Lung (tissue), 12 donors: ENCODE measurements at regions not wholly inside any gene's neighbourhood (a gene's known extent, or its start where the extent isn't known, plus 50 kb on each side); places are given as distances from the start of the nearest gene placed in this dataset. TPM values are rescaled to one million over a fixed set of nuclear protein-coding genes. Genes with fewer than 3 reads are reported as not detected.

Experiments
- ATAC-seq: fragments of 200-7000 bp; cut with Tn5 transposase; one replicate; pipeline ENCODE4 v1.9.1; 2020; ENCODE audit warnings: moderate number of reproducible peaks; ENCODE audit not compliant: insufficient read depth, low FRiP score
- DNase-seq, 3 donors: peaks; one replicate each; pipeline ENCODE4 v3.0.0-alpha.2; 2013 to 2017
- H3K27ac ChIP-seq, 2 donors: one replicate each; pipeline ENCODE4 v1.5.1; 2013; ENCODE audit warnings: mild to moderate bottlenecking in 2 of 2, moderate library complexity in 2 of 2, control low read depth in 1 of 2, inconsistent platforms in 1 of 2, low read depth in 1 of 2, low read length in 1 of 2
- H3K27me3 ChIP-seq, 3 donors: one replicate each; pipeline ENCODE4 v1.5.1; 2013; ENCODE audit warnings: low read length in 2 of 3; ENCODE audit not compliant: control insufficient read depth in 3 of 3, insufficient read depth in 3 of 3
- H3K36me3 ChIP-seq, 4 donors: one replicate each; pipeline ENCODE4 v1.5.1; 2013; ENCODE audit warnings: low read length in 4 of 4, mild to moderate bottlenecking in 1 of 4, moderate library complexity in 1 of 4; ENCODE audit not compliant: control insufficient read depth in 4 of 4, insufficient read depth in 4 of 4
- H3K4me1 ChIP-seq, 5 donors: one replicate each; pipeline ENCODE4 v1.5.1; 2013; ENCODE audit warnings: low read length in 5 of 5, mild to moderate bottlenecking in 2 of 5, moderate library complexity in 1 of 5; ENCODE audit not compliant: control insufficient read depth in 5 of 5, insufficient read depth in 5 of 5
- H3K4me3 ChIP-seq: one replicate; pipeline ENCODE4 v1.5.1; 2013; ENCODE audit warnings: mild to moderate bottlenecking, control low read depth, moderate library complexity
- H3K9ac ChIP-seq, 2 donors: one replicate each; pipeline ENCODE4 v1.5.1; 2013; ENCODE audit warnings: low read length in 2 of 2, control low read depth in 1 of 2; ENCODE audit not compliant: insufficient read depth in 1 of 2
- H3K9me3 ChIP-seq, 4 donors: one replicate each; pipeline ENCODE4 v1.5.1; 2013; ENCODE audit warnings: low read length in 3 of 4, mild to moderate bottlenecking in 1 of 4, moderate library complexity in 1 of 4; ENCODE audit not compliant: control insufficient read depth in 4 of 4, insufficient read depth in 3 of 4
- CTCF ChIP-seq: IDR thresholded peaks from 2 replicates; pipeline ENCODE4 v1.5.1; 2012; ENCODE audit warnings: mild to moderate bottlenecking; ENCODE audit errors: control extremely low read depth, extremely low read depth
- WGBS, 2 donors: extraction: QIAGEN DNeasy Blood & Tissue Kit; methylation state at CpG; one replicate each; pipeline ENCODE4 v1.1.7; 2013; 5-methylcytosine and 5-hydroxymethylcytosine counted together
- small RNA-seq: library from RNA; depleted of rRNA; stranded (forward); fragments of <200 nt; gene quantifications from one replicate; pipeline ENCODE3, GENCODE V24; 2014; ENCODE audit warnings: low replicate concordance
- donor health status: control.
- donor health status: control.
- donor health status: Bipolar disorder and iron deficiency.
- donor health status: healthy.
- donor health status: DM: yes; HTN: yes; CAD: no.

- DNase-seq: no peak
- ATAC-seq: no peak
- H3K9ac ChIP-seq: no peak overlapping the region
These were observed 53.4 kb upstream of the TBXT start for GRCh38 chr6:166221040-166221439.

More at GRCh38 chr6:166221040-166221439, 53.4 kb upstream of the TBXT start:
- Histone ChIP-seq H3K36me3 (no peaks in the 10 kb centered on the region), H3K27ac (no peak overlapping the region), H3K9me3 (peaks cover 0 to 2% (median 0%) of the 10 kb centered on the region in 4 donors), H3K4me1 (no peaks in the 10 kb centered on the region), H3K27me3 (peaks cover 0 to 8% (median 4%) of the 10 kb centered on the region in 3 donors), H3K4me3 (no peak overlapping the region)
- 85 to 89% methylated on average over 11 of the region's 11 CpGs for WGBS, 2 donors
- no peak for TF ChIP-seq CTCF

Small RNA genes lying in the stretch of these regions (small RNA-seq; reads per million reads assigned to genes)
- gene AL121956.5: not detected
- not detected for gene GNG5P1
